B cell (primary cell): ENCODE measurements at regions not wholly inside any gene's neighbourhood (a gene's known extent, or its start where the extent isn't known, plus 50 kb on each side); places are given as distances from the start of the nearest gene placed in this dataset.

Experiments used
- ATAC-seq: fragments of 200-7000 bp; cut with Tn5 transposase; one replicate; pipeline ENCODE4 v1.10.0; 2021; ENCODE audit warnings: low read depth, mild to moderate bottlenecking, moderate number of reproducible peaks, moderate library complexity
- CTCF ChIA-PET: fragments of 350-600 bp; sonication (Branson Sonifier 250); formaldehyde crosslinking; loops from one replicate; lab custom pipeline; 2021; ENCODE audit warnings: antibody characterized with exemption, inconsistent platforms; lab: Charles Lee
- POLR2A ChIA-PET: fragments of 350-600 bp; sonication (Branson Sonifier 250); formaldehyde crosslinking; loops from one replicate; lab custom pipeline; 2021; ENCODE audit warnings: antibody characterized with exemption; lab: Charles Lee
- DNase-seq: peaks from one replicate; pipeline ENCODE4 v3.0.0; 2013
- H2AFZ ChIP-seq: 2 replicates; pipeline ENCODE4 v1.6.1; 2012; ENCODE audit warnings: mild to moderate bottlenecking, low read depth, low read length; ENCODE audit not compliant: insufficient read depth, poor library complexity, severe bottlenecking
- H3K27ac ChIP-seq, 2 donors: 1 replicate in 1 of 2; 2 replicates in 1 of 2; pipeline ENCODE4 v1.5.1; 2012 to 2013; ENCODE audit warnings: low read length in 2 of 2, mild to moderate bottlenecking in 2 of 2, moderate library complexity in 1 of 2
- H3K27me3 ChIP-seq, 4 experiments: fragments of 200-600 bp in 1 of 4; sonication (generic) in 1 of 4; replicated peaks in 1 of 4; 1 replicate in 2 of 4; 2 replicates in 2 of 4; pipeline versions ENCODE4 v1.6.1 to v1.7.0; 2013 to 2016; ENCODE audit warnings: low read length in 3 of 4, mild to moderate bottlenecking in 2 of 4, mixed read lengths in 1 of 4, moderate library complexity in 1 of 4; ENCODE audit not compliant: insufficient read depth in 4 of 4, control insufficient read depth in 3 of 4; ENCODE audit errors: control extremely low read depth in 1 of 4
- H3K36me3 ChIP-seq, 2 experiments: replicated peaks in 1 of 2; 1 replicate in 1 of 2; 2 replicates in 1 of 2; pipeline versions ENCODE4 v1.6.1 to v1.7.1; 2013; ENCODE audit warnings: low read length in 1 of 2; ENCODE audit not compliant: insufficient read depth in 2 of 2, control insufficient read depth in 1 of 2; ENCODE audit errors: control extremely low read depth in 1 of 2, extremely low read depth in 1 of 2
- H3K4me1 ChIP-seq, 2 donors: fragments of 200-600 bp in 1 of 2; sonication (generic) in 1 of 2; 1 replicate in 1 of 2; 2 replicates in 1 of 2; pipeline versions ENCODE4 v1.5.1 to v1.6.1; 2013 to 2017; ENCODE audit warnings: low read length in 2 of 2; ENCODE audit not compliant: control insufficient read depth in 2 of 2, insufficient read depth in 2 of 2
- H3K4me2 ChIP-seq: replicated peaks from 2 replicates; pipeline ENCODE3; 2012; ENCODE audit warnings: mild to moderate bottlenecking, low read depth, low read length; ENCODE audit not compliant: poor library complexity, severe bottlenecking
- H3K4me3 ChIP-seq, 5 experiments: fragments of 200-600 bp in 1 of 5; sonication (generic) in 1 of 5; 1 replicate in 3 of 5; 2 replicates in 2 of 5; pipeline versions ENCODE4 v1.5.1 to v1.7.0; 2011 to 2016; ENCODE audit warnings: low read length in 4 of 5, mild to moderate bottlenecking in 4 of 5, low read depth in 2 of 5, control low read depth in 1 of 5, moderate library complexity in 1 of 5; ENCODE audit not compliant: insufficient read depth in 1 of 5; ENCODE audit errors: control extremely low read depth in 1 of 5, extremely low read depth in 1 of 5
- H3K79me2 ChIP-seq: fragments of 200-600 bp; sonication (generic); one replicate; pipeline ENCODE4 v1.6.0; 2016; ENCODE audit warnings: low read length; ENCODE audit not compliant: control insufficient read depth, insufficient read depth
- H3K9ac ChIP-seq: fragments of 200-600 bp; sonication (generic); 2 replicates; pipeline ENCODE4 v1.6.1; 2017; ENCODE audit warnings: mild to moderate bottlenecking, low read length, moderate library complexity
- H3K9me3 ChIP-seq, 3 donors: one replicate each; pipeline versions ENCODE4 v1.6.1 to v1.7.1; 2013; ENCODE audit warnings: low read length in 2 of 3; ENCODE audit not compliant: control insufficient read depth in 2 of 3, insufficient read depth in 1 of 3; ENCODE audit errors: control extremely low read depth in 1 of 3
- H4K20me1 ChIP-seq: 2 replicates; pipeline ENCODE4 v1.6.0; 2012; ENCODE audit warnings: mild to moderate bottlenecking, low read length; ENCODE audit not compliant: insufficient read depth, control insufficient read depth, poor library complexity, severe bottlenecking
- H3K27ac Mint-ChIP-seq: one replicate; pipeline ENCODE4 v1.8.0; 2021; ENCODE audit warnings: mixed read lengths
- H3K27me3 Mint-ChIP-seq: one replicate; pipeline ENCODE4 v1.8.0; 2021; ENCODE audit warnings: mixed read lengths
- H3K4me1 Mint-ChIP-seq: one replicate; pipeline ENCODE4 v1.8.0; 2021; ENCODE audit warnings: mixed read lengths
- H3K4me3 Mint-ChIP-seq: one replicate; pipeline ENCODE4 v1.8.0; 2021; ENCODE audit warnings: mixed read lengths
- H3K9me3 Mint-ChIP-seq: one replicate; pipeline ENCODE4 v1.8.0; 2022; ENCODE audit warnings: mixed read lengths; ENCODE audit not compliant: insufficient read depth
- CTCF ChIP-seq: fragments of 200-600 bp; IDR thresholded peaks from one replicate; pipeline ENCODE4 v1.8.0; 2022; ENCODE audit warnings: antibody characterized with exemption, mild to moderate bottlenecking
- EZH2 ChIP-seq: IDR thresholded peaks from 2 replicates; pipeline ENCODE4 v1.6.1; 2012; ENCODE audit warnings: borderline replicate concordance, low read depth, mild to moderate bottlenecking, moderate library complexity, low read length; ENCODE audit not compliant: insufficient read depth, poor library complexity, severe bottlenecking
- WGBS: methylation state at CpG from one replicate; pipeline ENCODE4 v1.1.5; 2013; ENCODE audit warnings: missing lambda C conversion rate; ENCODE audit not compliant: insufficient coverage; 5-methylcytosine and 5-hydroxymethylcytosine counted together
- intact Hi-C: fragments of 100-400 bp; cut with micrococcal nuclease; formaldehyde crosslinking; loops from one replicate; pipeline ENCODE4 v1.10.0; 2022

- Histone ChIP-seq H3K36me3 (no peaks in the 10 kb centered on the region), H2AFZ (no peak overlapping the region), H4K20me1 (no peaks in the 10 kb centered on the region), H3K27me3 (no peaks in the 10 kb centered on the region), H3K4me1 (no peaks in the 10 kb centered on the region), H3K4me2 (no peak overlapping the region), H3K79me2 (no peaks in the 10 kb centered on the region), H3K27ac (no peak overlapping the region), H3K9me3 (no peaks in the 10 kb centered on the region), H3K4me3 (no peak overlapping the region), H3K9ac (no peak overlapping the region)
- Mint-ChIP-seq H3K4me1 (no peaks in the 10 kb centered on the region), H3K27ac (no peak overlapping the region), H3K9me3 (no peaks in the 10 kb centered on the region), H3K27me3 (peaks cover 9% of the 10 kb centered on the region), H3K4me3 (no peak overlapping the region)
- CTCF ChIA-PET: no interaction called here
- POLR2A ChIA-PET: no interaction called here
- ATAC-seq (no peak), DNase-seq (no peak)
- 89% methylated on average over 11 of the region's 13 CpGs for WGBS
- intact Hi-C loops: no loop called here
- no peak for TF ChIP-seq EZH2
- no peak for TF ChIP-seq CTCF
Measured at GRCh38 chr20:50306478-50307423, 116.1 kb downstream of the CEBPB start.

- Mint-ChIP-seq H3K27ac (no peak overlapping the region), H3K4me3 (no peak overlapping the region), H3K9me3 (no peaks in the 10 kb centered on the region), H3K27me3 (peaks cover 14% of the 10 kb centered on the region), H3K4me1 (no peaks in the 10 kb centered on the region)
- H3K79me2 ChIP-seq: no peaks in the 10 kb centered on the region
- no peak overlapping the region for H3K4me2 ChIP-seq
- WGBS: 40% methylated on average over 1 of the region's 3 CpGs
- no peaks in the 10 kb centered on the region for H4K20me1 ChIP-seq
- H3K9me3 ChIP-seq: no peaks in the 10 kb centered on the region
- TF ChIP-seq CTCF (no peak), EZH2 (no peak)
- H2AFZ ChIP-seq: no peak overlapping the region
- POLR2A ChIA-PET: no interaction called here
- H3K9ac ChIP-seq: no peak overlapping the region
- H3K4me1 ChIP-seq: no peaks in the 10 kb centered on the region
- intact Hi-C loops: no loop called here
- H3K4me3 ChIP-seq: no peak overlapping the region
- DNase-seq: no peak
- no peak for ATAC-seq
- no peaks in the 10 kb centered on the region for H3K36me3 ChIP-seq
- CTCF ChIA-PET: no interaction called here
- peaks cover 0 to 2% (median 0%) of the 10 kb centered on the region in 4 experiments for H3K27me3 ChIP-seq
- H3K27ac ChIP-seq: no peak overlapping the region
Measured at GRCh38 chr20:50308166-50308512, 117.5 kb downstream of the CEBPB start.
